ENCODE measurements at regions not wholly inside any gene's neighbourhood (a gene's known extent, or its start where the extent isn't known, plus 50 kb on each side); places are given as distances from the start of the nearest gene placed in this dataset.

DNA sequence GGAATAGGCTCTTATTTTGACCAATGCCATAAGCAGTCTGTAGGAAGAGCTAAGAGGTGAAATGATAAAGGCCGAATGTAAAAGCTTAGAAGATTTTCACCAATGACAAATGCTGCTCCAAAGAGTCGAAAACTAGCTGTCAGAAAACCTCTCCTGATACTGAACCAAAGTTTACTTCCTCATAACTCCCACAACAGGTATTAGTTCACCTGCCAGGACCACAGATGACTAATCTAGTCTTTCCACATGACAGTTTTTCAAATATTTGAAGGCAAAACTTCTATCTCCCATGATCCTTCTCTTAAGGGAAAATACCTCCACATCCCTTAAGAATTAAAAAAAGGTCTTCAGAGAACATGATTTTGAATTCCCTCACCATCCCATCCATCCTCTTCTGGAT lies 473.2 kb upstream of the SPHKAP start:
- intact Hi-C loops (cut with DNase I) = no loop called here
- no peak overlapping the region for H3K4me3 ChIP-seq
- 91% methylated on average over 2 of the region's 2 CpGs for WGBS
- H3K36me3 ChIP-seq = no peaks in the 10 kb centered on the region
- TF ChIP-seq POLR2A (IDR thresholded peaks at IDR 0.05; ENCODE audit: low read depth) (no peak), POLR2AphosphoS5 (IDR thresholded peaks at IDR 0.05) (no peak), EP300 (IDR thresholded peaks at IDR 0.05) (no peak)
- TF ChIP-seq, protein P1, sequence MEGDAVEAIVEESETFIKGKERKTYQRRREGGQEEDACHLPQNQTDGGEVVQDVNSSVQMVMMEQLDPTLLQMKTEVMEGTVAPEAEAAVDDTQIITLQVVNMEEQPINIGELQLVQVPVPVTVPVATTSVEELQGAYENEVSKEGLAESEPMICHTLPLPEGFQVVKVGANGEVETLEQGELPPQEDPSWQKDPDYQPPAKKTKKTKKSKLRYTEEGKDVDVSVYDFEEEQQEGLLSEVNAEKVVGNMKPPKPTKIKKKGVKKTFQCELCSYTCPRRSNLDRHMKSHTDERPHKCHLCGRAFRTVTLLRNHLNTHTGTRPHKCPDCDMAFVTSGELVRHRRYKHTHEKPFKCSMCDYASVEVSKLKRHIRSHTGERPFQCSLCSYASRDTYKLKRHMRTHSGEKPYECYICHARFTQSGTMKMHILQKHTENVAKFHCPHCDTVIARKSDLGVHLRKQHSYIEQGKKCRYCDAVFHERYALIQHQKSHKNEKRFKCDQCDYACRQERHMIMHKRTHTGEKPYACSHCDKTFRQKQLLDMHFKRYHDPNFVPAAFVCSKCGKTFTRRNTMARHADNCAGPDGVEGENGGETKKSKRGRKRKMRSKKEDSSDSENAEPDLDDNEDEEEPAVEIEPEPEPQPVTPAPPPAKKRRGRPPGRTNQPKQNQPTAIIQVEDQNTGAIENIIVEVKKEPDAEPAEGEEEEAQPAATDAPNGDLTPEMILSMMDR (IDR thresholded peaks at IDR 0.05) = no peak
- H3K27ac ChIP-seq (replicated peaks in 1 of 4) = no peak overlapping the region
- DNase-seq (ENCODE audit: extremely low spot score) = no peak
- H3K9me3 ChIP-seq = no peaks in the 10 kb centered on the region
- H3K4me1 ChIP-seq = no peaks in the 10 kb centered on the region
- no peaks in the 10 kb centered on the region for H3K27me3 ChIP-seq

DNA sequence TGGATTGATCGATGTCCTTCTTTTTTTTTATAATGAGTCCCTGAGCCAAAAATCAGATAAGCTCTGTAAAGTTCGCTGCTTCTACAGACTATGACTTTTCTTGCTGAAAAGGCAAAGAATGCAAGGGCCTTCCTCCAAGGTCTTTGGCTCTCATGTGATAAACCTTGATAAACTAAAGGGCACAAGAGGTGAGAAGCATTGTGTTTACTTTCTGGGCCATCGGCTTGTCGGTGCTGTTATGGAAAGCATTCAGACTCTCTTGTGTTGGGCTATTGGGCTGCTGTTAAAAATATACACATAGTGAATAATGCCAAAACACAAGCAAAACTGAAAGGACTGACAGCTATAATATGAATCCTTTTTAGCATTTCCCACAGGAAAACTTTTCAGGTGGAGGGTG lies 472.4 kb upstream of the SPHKAP start:
- Histone ChIP-seq H3K4me3 (no peak overlapping the region), H3K9me3 (no peaks in the 10 kb centered on the region), H3K27me3 (no peaks in the 10 kb centered on the region), H3K4me1 (no peaks in the 10 kb centered on the region), H3K36me3 (no peaks in the 10 kb centered on the region), H3K27ac (replicated peaks in 1 of 4) (no peak overlapping the region)
- TF ChIP-seq POLR2A (IDR thresholded peaks at IDR 0.05; ENCODE audit: low read depth) = no peak
- TF ChIP-seq EP300 (IDR thresholded peaks at IDR 0.05) = no peak
- TF ChIP-seq, protein P1 (IDR thresholded peaks at IDR 0.05) = no peak
- TF ChIP-seq POLR2AphosphoS5 (IDR thresholded peaks at IDR 0.05) = no peak
- 86% methylated on average over 4 of the region's 4 CpGs for WGBS
- intact Hi-C loops (cut with DNase I) = no loop called here
- no peak for DNase-seq (ENCODE audit: extremely low spot score)

DNA sequence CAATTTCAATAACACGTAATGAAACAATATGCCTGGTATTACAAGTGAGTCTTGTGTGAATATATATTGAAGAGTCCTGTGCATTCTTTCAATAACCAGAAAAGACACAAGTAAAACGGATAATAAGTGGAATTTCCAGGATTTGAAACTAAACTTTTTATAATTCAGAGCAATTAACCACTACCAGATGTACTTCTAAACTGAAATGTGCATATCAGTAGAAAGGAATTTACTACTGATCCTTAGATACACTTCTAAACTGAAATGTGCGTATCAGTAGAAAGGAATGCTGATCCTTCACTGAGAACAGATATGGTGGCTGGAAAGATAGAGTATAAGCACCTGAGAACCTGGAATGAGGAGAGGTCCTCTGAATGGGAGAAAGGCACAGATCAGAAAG lies 470.9 kb upstream of the SPHKAP start:
- intact Hi-C loops (cut with DNase I) = no loop called here
- H3K36me3 ChIP-seq = no peaks in the 10 kb centered on the region

DNA sequence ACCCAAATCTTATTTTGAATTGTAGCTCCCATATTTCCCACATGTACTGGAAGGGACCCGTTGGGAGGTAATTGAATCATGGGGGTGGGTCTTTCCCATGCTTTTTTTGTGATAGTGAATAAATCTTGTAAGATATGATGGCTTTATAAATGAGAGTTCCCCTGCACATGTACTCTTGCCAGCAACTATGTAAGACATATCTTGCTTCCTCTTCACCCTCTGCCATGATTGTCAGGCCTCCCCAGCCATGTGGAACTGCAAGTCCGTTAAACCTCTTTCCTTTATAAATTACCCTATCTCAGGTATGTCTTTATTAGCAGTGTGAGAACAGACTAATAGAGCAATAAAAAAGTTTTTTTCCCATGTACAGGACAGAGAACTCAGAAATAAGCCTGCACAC lies 468.4 kb upstream of the SPHKAP start:
- H3K4me3 ChIP-seq = no peak overlapping the region
- no peaks in the 10 kb centered on the region for H3K36me3 ChIP-seq
- WGBS = 68% methylated on average over 2 of the region's 2 CpGs
- DNase-seq (ENCODE audit: extremely low spot score) = no peak
- no peaks in the 10 kb centered on the region for H3K9me3 ChIP-seq
- no peak for TF ChIP-seq POLR2AphosphoS5 (IDR thresholded peaks at IDR 0.05)
- TF ChIP-seq, protein P1 (IDR thresholded peaks at IDR 0.05) = no peak
- no peak for TF ChIP-seq POLR2A (IDR thresholded peaks at IDR 0.05; ENCODE audit: low read depth)
- TF ChIP-seq EP300 (IDR thresholded peaks at IDR 0.05) = no peak
- no peaks in the 10 kb centered on the region for H3K4me1 ChIP-seq
- H3K27ac ChIP-seq (replicated peaks in 1 of 4) = no peak overlapping the region
- intact Hi-C loops (cut with DNase I) = no loop called here
- no peaks in the 10 kb centered on the region for H3K27me3 ChIP-seq

More for the DNA sequence above, 470.9 kb upstream of the SPHKAP start:
- H3K27ac ChIP-seq (replicated peaks in 1 of 4) = no peak overlapping the region
- no peaks in the 10 kb centered on the region for H3K9me3 ChIP-seq
- TF ChIP-seq EP300 (IDR thresholded peaks at IDR 0.05) (no peak), POLR2A (IDR thresholded peaks at IDR 0.05; ENCODE audit: low read depth) (no peak), POLR2AphosphoS5 (IDR thresholded peaks at IDR 0.05) (no peak)
- TF ChIP-seq, protein P1 (IDR thresholded peaks at IDR 0.05) = no peak
- 44% methylated on average over 3 of the region's 3 CpGs for WGBS
- no peak for DNase-seq (ENCODE audit: extremely low spot score)
- no peaks in the 10 kb centered on the region for H3K27me3 ChIP-seq
- H3K4me3 ChIP-seq = no peak overlapping the region
- H3K4me1 ChIP-seq = no peaks in the 10 kb centered on the region

DNA sequence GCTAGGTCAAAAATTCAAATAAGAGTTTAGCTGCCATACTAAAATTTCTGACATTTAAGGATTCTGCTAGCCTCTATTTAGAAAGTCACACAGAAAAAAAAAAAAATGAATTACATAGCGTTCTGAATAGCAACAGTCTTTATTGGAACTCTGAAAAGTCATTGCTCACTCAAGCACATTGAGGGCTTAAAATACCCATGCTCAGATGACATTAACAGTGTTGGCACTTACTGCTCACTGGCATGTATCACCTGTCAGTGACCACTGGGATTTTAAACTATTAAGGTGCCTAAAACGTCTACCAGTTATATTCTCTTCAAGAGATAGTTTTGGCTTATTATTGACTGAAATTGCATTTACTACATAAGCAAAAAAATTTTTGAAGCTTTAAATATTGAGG lies 468.0 kb upstream of the SPHKAP start:
- DNase-seq (ENCODE audit: extremely low spot score) = no peak
- no peaks in the 10 kb centered on the region for H3K9me3 ChIP-seq
- H3K4me3 ChIP-seq = no peak overlapping the region
- H3K36me3 ChIP-seq = no peaks in the 10 kb centered on the region
- WGBS = 69% methylated on average over 2 of the region's 2 CpGs
- no peaks in the 10 kb centered on the region for H3K27me3 ChIP-seq
- H3K27ac ChIP-seq (replicated peaks in 1 of 4) = no peak overlapping the region
- intact Hi-C loops (cut with DNase I) = no loop called here
- no peaks in the 10 kb centered on the region for H3K4me1 ChIP-seq
- TF ChIP-seq EP300 (IDR thresholded peaks at IDR 0.05) = no peak
- TF ChIP-seq POLR2AphosphoS5 (IDR thresholded peaks at IDR 0.05) = no peak
- no peak for TF ChIP-seq POLR2A (IDR thresholded peaks at IDR 0.05; ENCODE audit: low read depth)
- TF ChIP-seq, protein P1 (IDR thresholded peaks at IDR 0.05) = no peak
